ENCODE measurements at regions not wholly inside any gene's neighbourhood (a gene's known extent, or its start where the extent isn't known, plus 50 kb on each side); places are given as distances from the start of the nearest gene placed in this dataset.
"Not testable (repeated sequence)": the region's sequence is repeated elsewhere in the genome, so short reads cannot be mapped to it uniquely, and the experiment has no call there.

- DNase-seq: no peak
Observed at GRCh38 chr10:94131885-94132284, 138.2 kb downstream of the PLCE1 start.

- no peak for DNase-seq
Observed at GRCh38 chr10:94133239-94133638, 139.5 kb downstream of the PLCE1 start.

GRCh38 chr10:94137747-94138146, 144.0 kb downstream of the PLCE1 start:
- no peak for DNase-seq

- DNase-seq: no peak
Observed at GRCh38 chr10:94138391-94138790, 144.7 kb downstream of the PLCE1 start.

GRCh38 chr10:94143261-94143660, 149.5 kb downstream of the PLCE1 start:
- DNase-seq: no peak

GRCh38 chr10:94146313-94146712, 152.6 kb downstream of the PLCE1 start:
- no peak for DNase-seq

GRCh38 chr10:94146746-94147145, 153.0 kb downstream of the PLCE1 start:
- DNase-seq: no peak

GRCh38 chr10:94149702-94150101, 156.0 kb downstream of the PLCE1 start:
- no peak for DNase-seq

- no peak for DNase-seq
Observed at GRCh38 chr10:94150541-94151184, 156.9 kb downstream of the PLCE1 start.

- DNase-seq: no peak
Observed at GRCh38 chr10:94155722-94156271, 162.1 kb downstream of the PLCE1 start.

GRCh38 chr10:94156453-94156852, 162.7 kb downstream of the PLCE1 start:
- DNase-seq: no peak

- not testable (repeated sequence) for DNase-seq
Observed at GRCh38 chr10:94165158-94165611, 171.5 kb downstream of the PLCE1 start.

- DNase-seq: no peak
Observed at GRCh38 chr10:94172332-94172731, 178.6 kb downstream of the PLCE1 start.

- no peak for DNase-seq
Observed at GRCh38 chr10:94173594-94173993, 179.9 kb downstream of the PLCE1 start.

GRCh38 chr10:94174838-94175237, 181.1 kb downstream of the PLCE1 start:
- DNase-seq: no peak

GRCh38 chr10:94178475-94179253, 184.1 kb downstream of the NOC3L start:
- DNase-seq: no peak

- DNase-seq: no peak
Observed at GRCh38 chr10:94180576-94180975, 182.2 kb downstream of the NOC3L start.

- DNase-seq: no peak
Observed at GRCh38 chr10:94183666-94184264, 179.0 kb downstream of the NOC3L start.

GRCh38 chr10:94186722-94187121, 176.0 kb downstream of the NOC3L start:
- DNase-seq: no peak

GRCh38 chr10:94192333-94192732, 170.4 kb downstream of the NOC3L start:
- no peak for DNase-seq

- no peak for DNase-seq
Observed at GRCh38 chr10:94192974-94193373, 169.8 kb downstream of the NOC3L start.

GRCh38 chr10:94193466-94193924, 169.2 kb downstream of the NOC3L start:
- no peak for DNase-seq

GRCh38 chr10:94194256-94194655, 168.5 kb downstream of the NOC3L start:
- no peak for DNase-seq

GRCh38 chr10:94197241-94197640, 165.5 kb downstream of the NOC3L start:
- no peak for DNase-seq
